HUDEP-2 (cell line): ENCODE measurements at regions not wholly inside any gene's neighbourhood (a gene's known extent, or its start where the extent isn't known, plus 50 kb on each side); places are given as distances from the start of the nearest gene placed in this dataset.
"Not testable (repeated sequence)": the region's sequence is repeated elsewhere in the genome, so short reads cannot be mapped to it uniquely, and the experiment has no call there.

ENCODE experiments used
- DNase-seq, 76 experiments: peaks; one replicate each; lab custom pipeline; 2025; ENCODE audit not compliant: unreplicated experiment in 76 of 76; lab: John Stamatoyannopoulos, UW

DNA sequence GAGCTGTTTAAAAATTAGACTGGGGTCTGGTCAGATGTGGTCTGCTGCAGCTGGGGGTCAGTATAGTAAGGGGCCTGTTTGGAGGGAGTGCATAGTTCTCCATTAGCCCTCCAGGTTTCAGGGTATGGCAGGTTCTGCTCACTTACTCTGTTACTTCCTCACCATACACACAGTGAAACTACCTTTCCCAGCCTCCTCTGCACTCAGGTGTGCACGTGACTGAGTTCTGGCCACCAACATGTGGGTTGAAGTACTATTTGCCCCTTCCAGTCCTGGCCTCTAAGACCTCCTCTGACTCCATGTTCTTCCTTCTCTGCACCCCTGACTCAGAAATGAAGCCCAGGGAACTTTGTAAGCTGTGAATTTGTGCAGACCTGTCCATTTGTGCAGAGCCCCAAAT is 190.5 kb upstream of the CLINT1 start:
- no peak for DNase-seq

DNA sequence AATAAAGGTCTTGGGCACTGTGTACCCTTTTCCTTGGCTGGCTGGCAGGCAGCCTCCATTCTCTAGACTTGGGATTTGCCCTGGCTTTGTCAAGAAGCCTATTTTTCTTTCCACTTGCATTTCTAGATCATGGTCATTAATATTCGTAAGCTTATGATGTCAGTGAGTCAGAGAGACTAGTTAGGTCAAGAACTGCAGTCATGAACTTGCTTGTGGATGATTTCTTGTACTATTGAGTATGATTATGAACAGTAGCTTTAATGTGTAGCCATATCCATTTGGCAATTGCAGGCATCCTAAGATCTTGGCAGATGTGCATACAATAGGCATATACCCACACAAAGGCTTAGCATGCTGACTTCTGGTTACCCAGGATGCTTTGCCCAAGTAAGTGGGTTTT is 186.8 kb upstream of the CLINT1 start:
- DNase-seq, result no peak

DNA sequence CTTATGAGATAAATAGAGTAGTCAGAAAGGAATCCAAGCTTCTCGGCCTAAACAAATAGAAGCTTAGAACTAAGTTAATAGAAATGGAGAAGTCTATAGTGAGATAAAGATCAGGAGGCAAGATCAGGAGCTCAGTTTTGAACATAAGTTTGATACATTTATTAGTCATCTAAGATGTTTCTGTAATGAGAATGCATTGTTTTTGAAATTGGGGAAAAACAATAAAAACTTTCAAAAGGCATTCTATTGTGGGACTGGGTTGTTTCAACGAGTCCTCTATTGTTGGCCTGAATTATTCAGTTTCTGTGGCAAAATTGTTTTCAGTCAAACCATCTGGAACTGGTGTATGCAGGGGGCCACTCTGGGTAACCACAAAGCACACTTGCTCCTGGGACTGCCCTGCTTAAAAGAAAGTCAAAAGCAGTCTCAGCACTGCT is 181.0 kb upstream of the CLINT1 start:
- no peak for DNase-seq

DNA sequence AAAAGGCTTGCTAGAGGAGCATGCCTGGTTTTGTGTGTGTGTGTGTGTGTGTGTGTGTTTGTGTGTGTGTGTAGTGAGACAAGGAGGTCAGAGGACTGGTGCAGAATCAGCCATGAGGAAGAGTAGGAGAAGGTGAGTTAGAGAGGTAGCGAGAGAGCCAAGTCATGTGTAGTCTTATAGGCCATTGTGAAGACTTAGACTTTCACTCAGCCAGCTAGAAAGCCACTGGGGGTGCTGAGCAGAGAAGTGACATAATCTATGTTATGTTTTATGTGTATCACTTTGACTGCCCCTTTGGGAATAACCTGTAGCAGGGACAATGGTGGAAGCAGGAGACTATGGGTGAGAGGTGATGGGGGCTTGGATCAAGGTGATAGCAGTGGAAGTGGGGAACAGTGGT is 180.5 kb upstream of the CLINT1 start:
- DNase-seq, result no peak

DNA sequence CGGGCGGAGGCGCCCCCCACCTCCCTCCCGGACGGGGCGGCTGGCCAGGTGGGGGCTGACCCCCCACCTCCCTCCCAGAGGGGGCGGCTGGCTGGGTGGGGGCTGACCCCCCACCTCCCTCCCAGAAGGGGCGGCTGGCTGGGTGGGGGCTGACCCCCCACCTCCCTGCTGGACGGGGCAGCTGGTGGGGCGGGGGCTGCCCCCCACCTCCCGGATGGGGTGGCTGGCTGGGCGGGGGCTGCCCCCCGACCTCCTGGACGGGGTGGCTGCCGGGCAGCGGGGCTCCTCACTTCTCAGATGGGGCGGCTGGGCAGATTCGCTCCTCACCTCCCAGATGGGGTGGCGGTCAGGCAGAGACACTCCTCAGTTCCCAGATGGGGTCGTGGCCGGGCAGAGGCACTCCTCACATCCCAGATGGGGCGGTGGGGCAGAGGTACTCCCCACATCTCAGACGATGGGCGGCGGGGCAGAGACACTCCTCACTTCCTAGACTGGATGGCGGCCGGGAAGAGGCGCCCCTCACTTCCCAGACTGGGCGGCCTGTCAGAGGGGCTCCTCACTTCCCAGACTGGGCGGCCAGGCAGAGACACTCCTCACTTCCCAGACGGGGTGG is 178.1 kb upstream of the CLINT1 start:
- not testable (repeated sequence) for DNase-seq

DNA sequence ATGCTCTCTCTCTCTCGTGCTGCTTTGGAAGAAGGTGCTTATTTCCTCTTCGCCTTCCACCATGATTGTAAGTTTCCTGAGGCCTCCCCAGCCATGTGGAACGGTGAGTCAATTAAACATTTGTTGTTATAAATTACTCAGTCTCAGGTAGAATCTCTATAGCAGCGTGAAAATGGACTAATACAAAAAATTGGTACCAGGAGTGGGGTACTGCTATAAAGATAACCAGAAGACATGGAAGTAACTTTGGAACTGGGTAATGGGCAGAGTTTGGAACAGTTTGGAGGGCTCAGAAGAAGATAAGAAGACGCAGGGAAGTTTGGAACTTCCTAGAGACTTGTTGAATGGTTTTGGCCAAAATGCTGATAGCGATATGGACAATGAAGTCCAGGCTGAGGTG is 175.6 kb upstream of the CLINT1 start:
- DNase-seq, result not testable (repeated sequence)

DNA sequence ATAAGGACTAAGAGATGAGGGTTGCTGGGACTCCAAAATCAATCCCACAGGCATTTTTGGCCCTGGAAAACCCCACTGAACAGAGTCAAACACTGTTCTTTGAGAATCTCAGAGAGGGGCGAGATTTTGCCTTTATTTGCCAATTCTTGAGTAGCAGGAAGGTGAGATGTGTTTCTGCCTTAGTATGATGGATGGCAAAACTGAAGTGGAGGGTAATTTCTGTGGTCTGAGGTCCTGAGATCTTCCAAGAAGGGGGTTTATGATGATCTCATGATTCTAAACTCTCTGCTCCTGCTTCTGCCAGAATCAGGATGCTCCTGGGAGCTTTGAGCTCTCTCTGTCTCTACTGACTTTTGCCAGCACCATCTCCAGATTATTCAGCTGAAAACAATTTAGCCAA is 174.8 kb upstream of the CLINT1 start:
- DNase-seq, result no peak

DNA sequence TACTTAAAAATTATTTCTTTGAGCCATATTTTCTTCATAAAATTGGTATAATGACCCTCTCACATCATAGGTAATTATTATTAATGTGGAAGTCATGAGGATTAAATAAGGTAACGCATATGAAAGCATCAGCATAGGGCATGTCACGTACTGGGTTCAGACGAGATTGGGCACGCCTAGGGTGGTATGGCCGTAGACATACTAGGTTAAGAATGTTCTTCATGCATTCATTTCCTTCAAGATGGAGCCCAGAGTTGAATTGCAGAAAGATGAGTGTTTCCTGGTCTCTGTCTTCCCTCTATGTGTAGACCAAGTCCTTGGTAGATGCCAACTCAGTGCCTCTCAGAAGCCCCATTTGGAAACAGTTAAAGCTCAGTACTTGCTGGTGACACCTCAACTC is 174.1 kb upstream of the CLINT1 start:
- DNase-seq, result no peak

DNA sequence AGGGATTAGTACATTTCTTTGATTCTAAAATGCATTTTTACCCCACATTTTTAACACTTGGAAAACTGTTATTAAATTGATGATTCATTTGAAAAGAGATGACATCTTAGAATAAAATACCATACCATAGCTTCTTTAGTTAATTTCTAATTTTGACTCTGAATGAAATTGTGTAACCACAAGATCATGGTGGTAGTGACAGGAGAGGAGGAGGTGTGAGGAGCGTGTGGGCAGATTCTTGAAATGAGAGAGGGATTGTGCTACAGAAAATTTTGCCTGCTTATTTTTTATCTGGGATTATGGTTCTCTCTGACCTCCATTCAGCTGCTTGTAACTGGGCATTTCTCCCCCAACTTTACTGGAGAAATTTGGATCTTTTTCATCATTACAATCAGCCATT is 173.3 kb upstream of the CLINT1 start:
- no peak for DNase-seq

DNA sequence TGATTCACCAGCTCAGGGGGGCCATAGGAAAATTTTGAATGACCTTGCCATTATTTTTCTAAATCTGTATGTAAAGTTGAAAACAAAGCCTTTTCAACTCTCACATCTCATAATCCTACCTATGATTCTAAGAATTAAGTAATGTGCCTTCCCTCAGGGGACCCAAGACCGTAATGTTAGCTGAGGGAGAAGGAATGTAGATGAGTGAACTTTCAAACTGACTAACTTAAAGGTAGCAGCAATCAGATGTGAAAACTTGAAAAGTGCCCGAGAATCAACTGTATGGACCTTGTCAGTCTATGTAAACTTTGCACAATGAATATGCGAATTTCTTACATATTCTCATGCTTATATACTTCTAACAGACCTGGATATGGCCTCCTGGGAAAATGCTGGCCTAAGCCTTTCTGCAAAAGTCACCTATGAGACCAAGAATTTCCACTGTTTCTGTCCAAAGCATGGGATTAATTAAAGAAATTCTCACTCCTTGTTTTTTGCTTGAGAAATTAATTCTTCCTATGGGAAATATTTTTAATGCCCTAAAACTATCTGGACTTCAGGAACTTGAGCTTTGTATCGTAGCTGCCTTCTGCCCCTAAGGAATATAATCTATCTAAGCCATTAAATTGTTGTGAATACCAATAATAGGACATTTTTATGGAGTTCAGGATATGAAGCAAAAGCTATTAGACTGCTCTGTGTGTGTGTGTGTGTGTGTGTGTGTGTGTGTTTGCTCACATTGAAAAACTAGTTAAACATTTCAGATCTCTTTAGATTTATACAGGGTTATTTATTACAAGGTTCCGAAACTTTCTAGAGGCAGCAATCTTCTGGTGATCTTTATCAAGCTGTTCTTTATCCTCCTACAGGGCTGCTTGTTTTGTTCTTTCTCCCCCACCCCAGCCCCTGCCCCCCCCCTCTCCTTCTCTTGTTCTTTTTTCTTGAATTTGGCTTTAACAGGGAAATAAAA is 169.1 kb upstream of the CLINT1 start:
- DNase-seq, result no peak

DNA sequence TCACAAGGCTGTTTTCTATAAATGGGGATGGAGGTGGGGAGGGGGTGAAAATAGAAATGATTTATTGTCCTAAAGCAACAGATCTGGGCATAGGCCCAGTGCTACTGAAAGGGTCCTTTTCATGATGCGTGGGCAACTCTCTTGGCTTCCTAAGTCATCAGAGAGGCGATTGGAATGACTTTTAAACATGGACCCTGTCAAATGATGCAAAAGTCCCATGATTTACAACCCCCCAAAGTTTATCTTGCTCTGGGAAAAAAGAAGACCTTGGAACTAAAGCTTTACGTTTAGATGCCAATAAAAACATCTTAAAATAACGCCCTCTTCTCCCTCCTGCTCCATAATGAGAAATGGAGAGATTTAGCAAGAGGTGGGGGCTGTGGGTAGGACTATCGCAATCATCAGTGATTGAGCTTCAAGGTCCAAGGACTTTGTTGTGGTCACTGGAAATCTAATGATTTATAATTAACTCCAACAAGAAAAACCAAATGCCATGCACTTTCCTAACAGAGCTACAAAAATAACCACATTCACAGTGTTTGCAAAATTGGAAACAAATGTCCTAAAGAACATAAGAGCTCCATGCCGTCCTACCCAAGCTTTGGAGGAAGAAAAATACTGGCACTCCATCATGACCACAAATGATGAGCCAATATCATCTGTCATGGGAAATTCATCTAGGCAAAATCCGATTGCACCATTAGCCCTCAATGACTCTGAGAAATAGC is 167.5 kb upstream of the CLINT1 start:
- DNase-seq, result no peak

DNA sequence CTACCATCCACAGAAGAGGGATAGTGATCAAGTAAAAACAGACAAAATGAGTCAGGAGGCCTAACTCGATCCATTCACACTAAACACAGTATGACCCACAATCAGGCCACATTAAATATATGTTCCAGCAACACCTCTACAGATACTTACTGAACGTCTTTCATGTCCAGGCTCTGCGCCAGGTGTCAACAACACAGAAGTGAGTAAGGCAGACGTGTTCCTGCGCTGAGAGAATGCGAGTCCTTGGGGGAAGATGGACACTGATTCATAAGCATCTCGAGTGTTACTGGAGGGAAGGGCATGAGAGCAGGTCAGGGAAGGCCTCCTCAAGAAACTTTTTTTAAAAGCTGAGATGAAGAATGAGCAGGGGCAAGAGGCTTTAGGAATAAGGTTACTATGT is 164.3 kb upstream of the CLINT1 start:
- no peak for DNase-seq

DNA sequence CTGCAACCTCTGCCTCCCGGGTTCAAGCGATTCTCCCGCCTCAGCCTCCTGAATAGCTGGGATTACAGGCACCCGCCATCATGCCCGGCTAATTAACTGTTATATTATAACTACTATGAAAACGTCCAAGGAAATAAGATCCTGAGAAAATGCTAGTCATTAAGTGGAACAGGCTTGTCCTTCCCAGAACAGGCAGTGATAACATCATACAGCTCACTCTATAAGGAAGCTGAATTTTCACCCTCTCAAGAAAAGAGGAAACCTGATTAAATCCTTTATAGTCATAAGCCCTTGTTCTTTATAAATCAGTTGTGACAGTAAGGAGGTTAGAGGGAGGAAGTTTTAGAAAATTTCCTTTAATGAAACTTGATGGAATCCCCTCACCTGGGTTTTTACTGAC is 163.9 kb upstream of the CLINT1 start:
- DNase-seq, result no peak

DNA sequence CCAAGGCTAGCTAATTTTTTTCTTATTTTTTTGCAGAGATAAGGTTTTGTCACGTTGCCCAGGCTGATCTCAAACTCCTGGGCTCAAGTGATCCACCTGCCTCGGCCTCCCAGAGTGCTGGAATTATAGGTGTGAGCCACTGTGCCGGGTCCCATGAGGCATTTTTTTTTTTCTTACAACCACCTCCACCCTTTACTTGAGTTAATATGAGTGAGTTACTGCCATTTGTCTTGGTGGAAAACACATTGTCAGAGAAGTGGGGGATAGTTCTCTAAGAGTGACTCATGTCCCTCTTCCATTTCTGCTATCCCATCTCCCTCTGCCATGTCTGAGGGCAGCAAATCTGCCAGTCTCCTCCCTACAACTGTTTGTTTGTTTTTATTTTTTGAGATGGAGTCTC is 163.4 kb upstream of the CLINT1 start:
- no peak for DNase-seq

DNA sequence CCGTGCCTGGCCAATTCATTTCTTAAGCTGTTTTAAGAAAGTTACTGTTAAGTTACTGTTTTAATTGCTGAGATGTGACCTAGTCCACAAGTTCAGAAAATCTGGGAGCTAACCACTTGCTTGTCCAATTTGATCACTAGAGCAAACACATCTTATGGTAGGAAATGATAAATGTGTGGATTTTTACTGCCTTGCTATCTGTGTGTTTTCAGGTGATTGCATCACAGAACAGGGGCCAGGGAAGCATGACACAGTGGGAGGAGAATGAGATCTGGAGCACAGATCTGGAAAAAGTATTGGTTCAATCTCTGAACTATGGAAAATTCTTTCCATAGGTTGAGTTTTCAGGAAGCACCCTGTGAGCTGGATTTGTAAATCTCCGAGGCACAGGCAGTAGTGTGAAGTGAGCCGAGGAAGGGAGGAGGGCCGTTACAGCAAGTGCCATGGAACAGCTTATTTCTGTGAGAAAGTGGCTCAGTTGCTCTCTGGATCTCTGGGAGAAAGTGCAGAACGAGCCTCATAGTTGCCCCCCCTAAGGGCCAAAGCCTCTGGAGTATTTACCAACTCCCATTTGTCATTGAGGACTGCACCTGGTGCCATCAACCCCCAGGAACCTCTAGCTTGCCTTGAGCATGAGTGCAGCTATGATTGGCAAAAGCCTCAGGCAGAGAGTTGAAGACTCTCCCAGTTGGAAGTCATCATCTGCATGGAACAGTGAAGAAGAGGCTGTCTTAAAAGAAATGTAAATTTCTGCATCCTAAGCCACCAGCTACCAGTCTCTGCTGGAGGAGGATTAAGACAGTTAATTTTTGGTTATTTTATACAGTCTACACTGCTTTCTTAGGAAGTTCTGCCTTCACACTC is 161.8 kb upstream of the CLINT1 start:
- no peak for DNase-seq

DNA sequence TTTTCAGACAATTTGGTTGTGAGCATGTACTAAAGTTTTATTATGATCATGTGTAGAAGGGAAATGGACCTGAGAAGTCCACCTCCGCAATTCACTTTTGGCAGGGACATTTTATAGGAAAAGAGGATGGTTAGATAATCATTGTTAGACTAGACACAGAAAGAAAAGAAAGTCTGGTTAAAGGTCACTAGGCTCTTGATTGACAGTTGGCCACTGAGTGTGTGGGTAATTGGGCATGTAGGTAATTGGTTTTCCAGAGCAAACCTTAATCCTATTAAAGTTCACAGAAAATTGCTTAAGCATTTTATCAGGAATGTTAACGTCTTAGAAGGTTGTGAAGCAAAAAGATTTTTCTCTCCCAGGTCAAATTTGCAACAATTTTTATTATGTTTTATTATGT is 158.5 kb upstream of the CLINT1 start:
- DNase-seq, result no peak

DNA sequence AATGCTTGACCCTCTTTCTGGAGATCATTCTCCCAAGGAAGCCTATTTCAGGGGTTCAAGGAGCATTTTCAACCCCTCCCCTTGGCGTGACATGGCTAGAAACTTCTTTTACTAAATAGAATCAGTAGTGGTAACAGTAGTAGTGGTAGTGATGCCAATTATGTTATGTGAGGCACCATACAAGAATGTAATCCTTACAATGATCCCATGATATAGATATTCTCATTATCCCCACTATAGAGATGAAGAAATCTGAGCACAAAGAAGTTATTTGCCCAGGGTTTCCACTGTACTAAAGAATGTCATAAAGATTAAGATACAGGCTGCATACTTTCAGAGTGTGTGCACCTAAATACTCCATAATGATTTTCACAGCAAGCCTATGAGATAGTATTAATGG is 155.4 kb upstream of the CLINT1 start:
- no peak for DNase-seq

DNA sequence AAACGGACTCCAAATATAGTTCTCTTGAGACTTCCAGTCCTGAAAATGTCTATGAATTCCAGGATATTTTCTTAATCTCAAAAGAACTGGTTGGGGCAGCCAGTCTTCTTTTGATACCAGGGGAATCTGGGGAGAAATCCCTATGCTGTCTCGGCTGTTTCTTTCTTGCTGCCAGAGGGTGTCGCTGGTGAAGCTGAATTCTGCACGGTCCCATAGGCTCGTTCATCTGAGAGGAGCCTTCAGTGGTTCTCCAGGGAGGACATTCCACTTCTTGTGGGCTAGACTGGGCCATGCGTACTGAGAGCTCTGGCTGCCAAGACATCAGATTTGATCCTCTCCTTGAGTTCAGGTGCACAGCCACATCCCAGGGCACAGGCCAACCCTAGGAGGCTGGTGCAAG is 155.0 kb upstream of the CLINT1 start:
- peak in 4 of 76 experiments; percentile 2 to 18 (median 8) for DNase-seq

DNA sequence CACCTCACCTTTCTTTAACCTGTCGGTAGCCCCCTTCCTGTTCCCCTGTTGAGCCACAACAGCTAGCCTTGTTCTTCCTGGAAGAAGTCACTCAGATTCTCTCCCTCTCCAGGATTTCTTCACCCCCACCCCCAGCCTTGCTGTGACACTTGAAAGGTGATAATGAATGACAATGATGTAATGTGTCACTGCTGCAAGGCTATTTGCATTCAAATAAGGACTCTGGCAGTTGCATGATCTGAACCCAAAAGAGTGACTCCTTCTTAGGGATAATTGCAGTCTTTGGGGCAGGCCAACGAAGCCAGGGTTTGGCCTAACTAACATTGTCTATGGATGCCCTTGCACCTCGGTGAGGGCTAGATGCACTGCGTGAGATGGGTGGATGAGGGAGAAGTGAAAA is 154.4 kb upstream of the CLINT1 start:
- DNase-seq, result no peak

DNA sequence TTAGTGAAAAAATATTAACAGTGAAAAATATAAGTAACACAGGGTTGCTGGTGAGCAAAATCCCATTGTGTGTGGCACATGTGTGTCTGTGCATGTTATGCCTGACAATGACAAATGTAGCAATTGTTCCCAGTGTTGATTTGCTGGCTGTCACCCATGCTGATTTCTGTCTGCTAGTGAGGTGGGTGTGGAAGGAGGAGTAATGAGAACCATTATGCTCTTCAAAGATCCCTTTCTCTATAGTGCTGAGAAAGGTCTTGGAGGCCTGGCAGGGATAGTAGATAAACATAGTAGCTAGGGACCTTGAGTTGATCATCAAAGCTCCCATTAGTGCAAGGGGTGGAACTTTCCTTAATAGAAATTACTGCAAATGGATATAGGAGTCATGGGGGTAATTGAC is 152.5 kb upstream of the CLINT1 start:
- DNase-seq, result no peak

DNA sequence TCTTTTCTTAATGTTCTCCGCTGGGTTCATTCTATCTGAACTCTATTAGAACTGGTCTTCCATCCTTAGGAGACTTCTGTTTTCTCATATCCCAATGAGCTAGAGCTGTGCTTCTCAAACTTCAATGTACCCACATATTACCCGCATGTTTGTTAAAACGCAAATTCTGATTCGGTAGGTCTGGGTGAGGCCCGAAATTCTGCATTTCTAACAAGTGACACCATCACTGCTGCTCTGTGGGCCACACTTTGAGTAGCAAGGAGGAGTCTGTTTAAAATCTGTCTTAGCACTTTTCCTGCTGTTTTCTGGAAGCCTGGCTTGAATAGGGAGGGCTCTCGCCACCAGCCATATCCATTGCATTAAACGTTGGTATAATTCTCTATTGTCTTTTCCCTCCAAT is 151.9 kb upstream of the CLINT1 start:
- DNase-seq, result no peak
